ENCODE measurements at regions not wholly inside any gene's neighbourhood (a gene's known extent, or its start where the extent isn't known, plus 50 kb on each side); places are given as distances from the start of the nearest gene placed in this dataset.
"Not testable (repeated sequence)": the region's sequence is repeated elsewhere in the genome, so short reads cannot be mapped to it uniquely, and the experiment has no call there.

GRCh38 chr14:65153101-65153500 lies 50.8 kb upstream of the MAX start:
- DNase-seq (ENCODE audit: low read depth in 2 of 2): no peak

- no peak for DNase-seq (ENCODE audit: low read depth in 2 of 2)
These were observed 54.5 kb upstream of the MAX start for GRCh38 chr14:65156568-65157366.

- no peak for DNase-seq (ENCODE audit: low read depth in 2 of 2)
These were observed 57.2 kb upstream of the MAX start for GRCh38 chr14:65159281-65160062.

- DNase-seq (ENCODE audit: low read depth in 2 of 2): no peak
These were observed 57.8 kb upstream of the MAX start for GRCh38 chr14:65160091-65160490.

DNA sequence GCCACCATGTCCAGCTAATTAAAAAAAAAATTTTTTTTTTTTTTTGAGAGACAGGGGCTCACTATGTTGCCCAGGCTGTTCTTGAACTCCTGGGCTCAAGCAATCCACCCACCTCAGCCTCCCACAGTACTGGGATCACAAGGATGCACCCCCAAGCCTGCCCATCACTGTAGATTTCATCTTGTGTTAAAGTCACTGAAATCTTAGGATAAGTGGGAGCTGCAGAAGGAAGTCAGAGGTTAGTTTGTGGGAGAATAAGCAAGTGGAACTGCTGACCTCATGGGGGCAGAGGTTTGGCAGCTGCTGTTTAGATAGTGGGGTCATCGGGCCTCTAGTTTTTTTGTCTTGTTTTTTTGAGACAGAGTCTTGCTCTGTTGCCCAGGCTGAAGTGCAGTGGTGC lies 59.7 kb upstream of the MAX start:
- no peak for DNase-seq (ENCODE audit: low read depth in 2 of 2)

GRCh38 chr14:65164068-65164824 lies 61.9 kb upstream of the MAX start:
- DNase-seq (ENCODE audit: low read depth in 2 of 2): no peak

- no peak for DNase-seq (ENCODE audit: low read depth in 2 of 2)
These were observed 62.5 kb upstream of the MAX start for GRCh38 chr14:65164825-65165135.

GRCh38 chr14:65167072-65167645 lies 64.8 kb upstream of the MAX start:
- DNase-seq (ENCODE audit: low read depth in 2 of 2): no peak

- no peak for DNase-seq (ENCODE audit: low read depth in 2 of 2)
These were observed 66.5 kb upstream of the MAX start for GRCh38 chr14:65168840-65169239.

GRCh38 chr14:65169351-65169750 lies 67.0 kb upstream of the MAX start:
- no peak for DNase-seq (ENCODE audit: low read depth in 2 of 2)

DNA sequence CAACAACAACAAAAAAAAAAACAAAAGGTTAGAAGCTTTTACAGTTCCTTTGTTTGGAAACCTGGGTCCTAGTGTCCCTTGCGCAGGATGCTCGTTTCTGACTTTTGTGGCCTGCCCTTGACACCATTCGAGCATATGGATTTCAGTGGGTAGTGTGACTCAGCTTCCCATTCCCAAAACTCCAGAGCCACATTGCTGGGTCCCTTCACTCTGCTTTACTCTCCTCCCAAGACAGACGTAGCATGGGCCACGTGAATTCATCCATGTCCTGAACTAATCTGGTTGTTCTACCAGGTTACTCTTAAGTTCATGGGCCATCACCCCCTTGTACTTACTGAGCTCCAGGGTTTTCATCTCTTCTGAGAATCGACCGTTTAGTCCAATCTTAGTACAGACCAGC lies 68.0 kb upstream of the MAX start:
- no peak for DNase-seq (ENCODE audit: low read depth in 2 of 2)

GRCh38 chr14:65170768-65171507 lies 68.6 kb upstream of the MAX start:
- DNase-seq (ENCODE audit: low read depth in 2 of 2): no peak

GRCh38 chr14:65173973-65174693 lies 71.8 kb upstream of the MAX start:
- no peak for DNase-seq (ENCODE audit: low read depth in 2 of 2)

- no peak for DNase-seq (ENCODE audit: low read depth in 2 of 2)
These were observed 72.5 kb upstream of the MAX start for GRCh38 chr14:65174783-65175182.

GRCh38 chr14:65177551-65177950 lies 75.2 kb upstream of the MAX start:
- no peak for DNase-seq (ENCODE audit: low read depth in 2 of 2)

GRCh38 chr14:65179231-65179630 lies 76.9 kb upstream of the MAX start:
- not testable (repeated sequence) for DNase-seq (ENCODE audit: low read depth in 2 of 2)

DNA sequence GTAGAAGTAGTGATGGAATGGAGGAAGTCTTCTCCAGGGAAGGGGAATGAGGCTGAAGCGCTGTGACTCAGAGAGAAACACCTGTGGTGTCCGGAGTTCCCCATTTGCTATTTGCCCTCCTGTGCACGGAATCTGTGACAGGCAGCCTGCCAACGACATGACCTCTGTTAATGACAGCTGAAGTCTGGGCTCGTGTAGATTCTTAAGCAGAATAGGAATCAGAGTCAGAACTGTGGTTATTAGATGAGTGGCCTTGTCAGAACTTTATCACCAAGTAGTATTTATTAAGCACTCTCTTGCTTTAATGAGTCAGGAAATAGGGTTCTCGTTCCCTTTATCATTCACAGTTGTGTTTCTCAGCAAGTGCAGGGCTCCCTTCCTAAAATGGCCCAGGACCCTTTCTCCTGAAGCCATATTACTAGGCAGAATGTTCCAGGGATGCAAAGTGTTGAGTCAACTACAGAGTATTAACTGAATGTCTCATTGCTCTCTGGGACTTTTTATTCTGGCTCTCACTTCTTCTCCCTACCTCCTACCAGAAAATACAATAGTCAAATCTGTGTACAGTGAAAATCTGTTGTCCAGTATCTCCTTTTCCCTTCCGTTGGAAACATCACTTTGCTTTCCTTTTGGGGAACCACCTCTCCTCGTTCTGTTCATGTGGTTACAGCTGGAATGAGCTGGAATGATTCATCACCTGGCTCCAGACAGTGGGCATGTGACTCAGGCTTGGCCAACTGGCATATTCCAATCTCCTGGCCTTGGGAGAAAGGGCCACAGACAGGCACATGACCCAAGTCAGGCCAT lies 77.8 kb upstream of the MAX start:
- no peak for DNase-seq (ENCODE audit: low read depth in 2 of 2)

DNA sequence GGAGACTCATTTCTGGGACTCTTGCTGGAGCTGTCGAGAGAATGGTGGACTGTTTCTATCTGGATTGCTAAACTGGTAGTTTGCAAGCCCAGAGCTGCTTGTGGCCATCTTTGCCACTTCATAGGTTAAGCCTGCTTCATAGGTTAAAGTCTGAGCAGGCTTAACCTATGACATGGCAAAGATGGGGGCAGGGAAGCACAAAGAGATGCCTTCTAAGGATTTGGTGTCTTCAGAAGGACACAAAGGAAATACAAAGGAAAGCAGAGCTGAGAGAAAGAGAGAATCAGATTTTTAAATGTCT lies 78.4 kb upstream of the MAX start:
- DNase-seq (ENCODE audit: low read depth in 2 of 2): no peak

DNA sequence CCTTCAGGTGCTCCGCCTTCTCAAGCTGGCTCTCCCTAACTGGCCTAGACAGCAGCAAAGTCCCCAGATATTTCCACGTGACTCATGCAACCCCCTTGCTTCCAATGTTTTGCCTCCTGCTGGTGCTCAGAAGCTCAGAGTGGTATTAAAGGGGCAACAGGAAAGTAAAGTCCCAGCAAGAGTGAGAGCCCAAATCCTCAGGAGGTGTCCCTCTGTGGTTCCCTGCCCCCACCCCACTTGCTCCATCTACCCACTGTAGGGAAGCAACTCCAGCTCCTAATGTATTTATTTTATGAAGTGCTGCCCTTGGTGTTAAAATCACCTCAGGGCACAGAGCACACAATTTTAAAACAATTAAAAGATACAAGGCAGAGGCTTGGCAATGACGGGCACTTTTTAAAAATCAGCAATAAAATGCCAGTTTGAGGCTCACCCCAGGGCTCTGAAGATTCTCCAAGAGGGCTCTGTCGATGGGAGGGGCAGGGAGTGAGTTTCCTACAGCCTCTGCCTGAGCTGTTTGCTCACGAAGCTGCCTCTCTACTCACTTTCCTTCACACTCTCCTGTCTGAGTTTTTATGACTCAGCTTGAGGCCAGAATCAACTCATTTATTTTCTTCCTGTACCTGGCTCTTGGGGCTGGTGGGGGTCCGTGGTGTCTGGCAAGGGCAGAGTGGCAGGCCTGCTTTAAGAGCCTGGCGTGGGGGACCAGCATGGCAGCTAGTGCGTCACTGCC lies 81.9 kb upstream of the MAX start:
- no peak for DNase-seq (ENCODE audit: low read depth in 2 of 2)

GRCh38 chr14:65185829-65186228 lies 83.5 kb upstream of the MAX start:
- DNase-seq (ENCODE audit: low read depth in 2 of 2): no peak
